Testis (tissue), 2 donors: ENCODE measurements at regions not wholly inside any gene's neighbourhood (a gene's known extent, or its start where the extent isn't known, plus 50 kb on each side); places are given as distances from the start of the nearest gene placed in this dataset.

Experiments used
- CTCF ChIP-seq, 3 experiments: fragments of 450-650 bp in 2 of 3; fragments of 200-600 bp in 1 of 3; sonication (generic) in 1 of 3; IDR thresholded peaks; one replicate each; pipeline ENCODE4 v1.5.1; 2016 to 2019; ENCODE audit warnings: antibody characterized with exemption in 3 of 3, mild to moderate bottlenecking in 2 of 3, moderate library complexity in 1 of 3
- POLR2A ChIP-seq: fragments of 450-650 bp; IDR thresholded peaks from one replicate; pipeline ENCODE4 v1.6.1; 2017; ENCODE audit warnings: antibody characterized with exemption, mild to moderate bottlenecking, moderate library complexity

GRCh38 chr14:82046512-82047226, 513.0 kb upstream of the SEL1L start:
- no peak for TF ChIP-seq CTCF (IDR thresholded peaks at IDR 0.05)
- no peak for TF ChIP-seq POLR2A
